Upper lobe of right lung (tissue), 1 donor: ENCODE measurements at regions not wholly inside any gene's neighbourhood (a gene's known extent, or its start where the extent isn't known, plus 50 kb on each side); places are given as distances from the start of the nearest gene placed in this dataset.

Source experiments
- ATAC-seq: fragments of 200-7000 bp; cut with Tn5 transposase; one replicate; pipeline ENCODE4 v1.9.1; 2020; ENCODE audit warnings: mild to moderate bottlenecking, moderate library complexity
- DNase-seq: peaks from one replicate; pipeline ENCODE4 v3.0.0-alpha.2; 2020
- H3K27ac ChIP-seq: fragments of 200-600 bp; one replicate; pipeline ENCODE4 v1.8.0; 2022
- H3K27me3 ChIP-seq: fragments of 200-600 bp; one replicate; pipeline ENCODE4 v1.8.0; 2022; ENCODE audit warnings: mild to moderate bottlenecking
- H3K36me3 ChIP-seq: fragments of 200-600 bp; one replicate; pipeline ENCODE4 v1.8.0; 2022
- H3K4me1 ChIP-seq: fragments of 200-600 bp; one replicate; pipeline ENCODE4 v1.8.0; 2022
- H3K4me3 ChIP-seq: fragments of 200-600 bp; one replicate; pipeline ENCODE4 v1.8.0; 2022; ENCODE audit warnings: mild to moderate bottlenecking
- H3K9me3 ChIP-seq: fragments of 200-600 bp; one replicate; pipeline ENCODE4 v1.8.0; 2022
- intact Hi-C: fragments of 100-400 bp; cut with DNase I; formaldehyde crosslinking; loops from one replicate; pipeline ENCODE4 v1.11.0; 2022
- TF ChIP-seq, protein P1 (sequence below): fragments of 200-600 bp; IDR thresholded peaks from one replicate; pipeline ENCODE4 v1.8.0; 2022; ENCODE audit warnings: antibody characterized with exemption
- donor health status: DM: no; HTN: yes; CAD: no; lungs with severe emphysema.

DNA sequence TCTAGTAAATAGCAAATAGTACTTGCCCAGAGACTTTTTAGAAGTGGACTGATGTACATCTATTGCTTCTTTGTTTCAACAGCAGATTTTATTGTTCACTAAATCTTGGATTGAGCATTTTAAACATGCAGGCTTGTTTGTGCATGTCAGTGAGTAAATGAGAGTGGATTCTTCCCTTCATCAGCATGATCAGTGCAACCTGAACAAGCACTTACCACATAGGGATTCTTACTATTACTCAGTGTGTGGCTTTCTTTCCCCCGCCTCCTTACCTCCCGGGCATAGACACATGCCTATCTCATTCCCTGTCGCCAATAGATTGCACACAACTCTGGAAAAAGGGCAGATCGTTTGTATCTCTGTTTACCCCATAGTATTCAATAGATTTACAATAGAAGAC, 197.5 kb downstream of the C11orf87 start:
- ATAC-seq, result no peak
- H3K27ac ChIP-seq, result no peak overlapping the region
- no peak overlapping the region for H3K4me3 ChIP-seq
- no peaks in the 10 kb centered on the region for H3K4me1 ChIP-seq
- no peaks in the 10 kb centered on the region for H3K36me3 ChIP-seq
- H3K9me3 ChIP-seq, result no peaks in the 10 kb centered on the region
- DNase-seq, result no peak
- intact Hi-C loops, result no loop called here
- TF ChIP-seq, protein P1, sequence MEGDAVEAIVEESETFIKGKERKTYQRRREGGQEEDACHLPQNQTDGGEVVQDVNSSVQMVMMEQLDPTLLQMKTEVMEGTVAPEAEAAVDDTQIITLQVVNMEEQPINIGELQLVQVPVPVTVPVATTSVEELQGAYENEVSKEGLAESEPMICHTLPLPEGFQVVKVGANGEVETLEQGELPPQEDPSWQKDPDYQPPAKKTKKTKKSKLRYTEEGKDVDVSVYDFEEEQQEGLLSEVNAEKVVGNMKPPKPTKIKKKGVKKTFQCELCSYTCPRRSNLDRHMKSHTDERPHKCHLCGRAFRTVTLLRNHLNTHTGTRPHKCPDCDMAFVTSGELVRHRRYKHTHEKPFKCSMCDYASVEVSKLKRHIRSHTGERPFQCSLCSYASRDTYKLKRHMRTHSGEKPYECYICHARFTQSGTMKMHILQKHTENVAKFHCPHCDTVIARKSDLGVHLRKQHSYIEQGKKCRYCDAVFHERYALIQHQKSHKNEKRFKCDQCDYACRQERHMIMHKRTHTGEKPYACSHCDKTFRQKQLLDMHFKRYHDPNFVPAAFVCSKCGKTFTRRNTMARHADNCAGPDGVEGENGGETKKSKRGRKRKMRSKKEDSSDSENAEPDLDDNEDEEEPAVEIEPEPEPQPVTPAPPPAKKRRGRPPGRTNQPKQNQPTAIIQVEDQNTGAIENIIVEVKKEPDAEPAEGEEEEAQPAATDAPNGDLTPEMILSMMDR, result no peak
- no peaks in the 10 kb centered on the region for H3K27me3 ChIP-seq

- ATAC-seq (no peak), DNase-seq (no peak)
- intact Hi-C loops, result no loop called here
- Histone ChIP-seq H3K4me3 (no peak overlapping the region), H3K27ac (no peak overlapping the region), H3K4me1 (no peaks in the 10 kb centered on the region), H3K9me3 (no peaks in the 10 kb centered on the region), H3K36me3 (no peaks in the 10 kb centered on the region), H3K27me3 (no peaks in the 10 kb centered on the region)
- TF ChIP-seq, protein P1, result no peak
Measured at GRCh38 chr11:109629734-109630133, 207.7 kb downstream of the C11orf87 start.

DNA sequence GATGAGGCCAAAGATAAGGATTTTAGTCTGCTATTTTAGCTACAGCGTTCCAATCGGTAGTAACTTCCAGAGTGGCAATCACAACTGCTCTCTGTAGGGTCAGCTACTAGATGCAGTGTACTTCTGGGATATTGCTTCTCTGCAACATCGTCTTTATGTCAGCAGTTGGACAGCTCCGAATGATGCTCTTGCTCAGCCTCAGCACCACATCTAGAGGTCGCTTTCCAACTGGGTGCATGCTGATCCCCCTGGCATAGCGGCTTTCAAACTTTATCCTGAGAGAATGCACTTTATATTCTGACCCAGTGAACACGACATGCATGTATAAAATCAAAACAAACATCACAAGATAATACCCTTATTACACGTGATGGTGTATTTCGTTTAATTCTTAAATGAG, 219.6 kb downstream of the C11orf87 start:
- Histone ChIP-seq H3K4me3 (no peak overlapping the region), H3K27ac (no peak overlapping the region), H3K4me1 (no peaks in the 10 kb centered on the region), H3K36me3 (no peaks in the 10 kb centered on the region), H3K9me3 (no peaks in the 10 kb centered on the region), H3K27me3 (no peaks in the 10 kb centered on the region)
- no peak for DNase-seq
- TF ChIP-seq, protein P1, result no peak
- no peak for ATAC-seq
- intact Hi-C loops, result no loop called here

GRCh38 chr11:109644152-109644551, 222.2 kb downstream of the C11orf87 start:
- ATAC-seq, result no peak

GRCh38 chr11:109648804-109649203, 226.8 kb downstream of the C11orf87 start:
- Histone ChIP-seq H3K27me3 (no peaks in the 10 kb centered on the region), H3K27ac (no peak overlapping the region), H3K4me3 (no peak overlapping the region), H3K36me3 (no peaks in the 10 kb centered on the region), H3K9me3 (no peaks in the 10 kb centered on the region), H3K4me1 (no peaks in the 10 kb centered on the region)
- TF ChIP-seq, protein P1, result no peak
- ATAC-seq (no peak), DNase-seq (no peak)
- intact Hi-C loops, result no loop called here

More at GRCh38 chr11:109644152-109644551, 222.2 kb downstream of the C11orf87 start:
- H3K27ac ChIP-seq, result no peak overlapping the region
- TF ChIP-seq, protein P1, result no peak
- intact Hi-C loops, result no loop called here
- no peaks in the 10 kb centered on the region for H3K4me1 ChIP-seq
- H3K9me3 ChIP-seq, result no peaks in the 10 kb centered on the region
- H3K27me3 ChIP-seq, result no peaks in the 10 kb centered on the region
- H3K36me3 ChIP-seq, result no peaks in the 10 kb centered on the region
- no peak for DNase-seq
- H3K4me3 ChIP-seq, result no peak overlapping the region

DNA sequence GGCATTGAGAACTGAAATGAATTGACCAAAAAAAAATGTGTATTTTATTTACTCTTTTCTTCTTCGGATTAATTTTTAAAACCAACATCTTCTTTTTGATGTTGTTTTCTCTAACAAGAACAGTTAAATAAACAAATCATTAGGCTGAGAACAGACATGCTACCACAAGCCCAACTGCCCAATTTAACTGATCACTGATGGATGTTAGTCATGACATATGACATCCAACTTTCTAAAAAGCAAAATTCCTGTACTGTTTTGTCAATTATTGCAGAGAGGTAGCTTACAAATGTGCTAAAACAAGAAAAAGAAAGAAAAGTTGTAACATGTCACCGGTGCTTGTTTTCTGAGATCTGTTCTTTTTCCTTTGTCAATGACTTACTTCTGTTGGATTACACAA, 232.1 kb downstream of the C11orf87 start:
- intact Hi-C loops, result no loop called here
- H3K27me3 ChIP-seq, result no peaks in the 10 kb centered on the region
- H3K36me3 ChIP-seq, result no peaks in the 10 kb centered on the region
- TF ChIP-seq, protein P1, result no peak
- H3K9me3 ChIP-seq, result no peaks in the 10 kb centered on the region
- no peaks in the 10 kb centered on the region for H3K4me1 ChIP-seq
- ATAC-seq (no peak), DNase-seq (no peak)
- H3K4me3 ChIP-seq, result no peak overlapping the region
- no peak overlapping the region for H3K27ac ChIP-seq
